Karpas-422 (cell line): ENCODE measurements at regions not wholly inside any gene's neighbourhood (a gene's known extent, or its start where the extent isn't known, plus 50 kb on each side); places are given as distances from the start of the nearest gene placed in this dataset.

Experiments
- DNase-seq: peaks from one replicate; pipeline ENCODE4 v3.0.0-alpha.2; 2015
- H2AFZ ChIP-seq: fragments of 200-600 bp; sonication (generic); 2 replicates; pipeline ENCODE4 v1.6.1; 2014; ENCODE audit warnings: antibody characterized with exemption, low read length, mixed read lengths
- H3K27ac ChIP-seq: fragments of 200-600 bp; sonication (generic); 2 replicates; pipeline ENCODE4 v1.5.1; 2014; ENCODE audit warnings: mild to moderate bottlenecking, low read length, moderate library complexity
- H3K27me3 ChIP-seq: fragments of 200-600 bp; sonication (generic); 2 replicates; pipeline ENCODE4 v1.6.1; 2014; ENCODE audit warnings: low read length, mixed read lengths
- H3K36me3 ChIP-seq: fragments of 200-600 bp; sonication (generic); 2 replicates; pipeline ENCODE4 v1.6.1; 2014; ENCODE audit warnings: low read length, mixed read lengths; ENCODE audit not compliant: insufficient read depth
- H3K4me1 ChIP-seq: fragments of 200-600 bp; sonication (generic); 2 replicates; pipeline ENCODE4 v1.6.1; 2014; ENCODE audit warnings: mild to moderate bottlenecking, low read length, mixed read lengths
- H3K4me2 ChIP-seq: fragments of 200-600 bp; sonication (generic); 2 replicates; pipeline ENCODE4 v1.6.1; 2014; ENCODE audit warnings: low read length, low read depth, mild to moderate bottlenecking; ENCODE audit not compliant: poor library complexity, severe bottlenecking
- H3K4me3 ChIP-seq: fragments of 200-600 bp; sonication (generic); 2 replicates; pipeline ENCODE4 v1.5.1; 2014; ENCODE audit warnings: mild to moderate bottlenecking, antibody characterized with exemption, low read length, mixed read lengths
- H3K79me2 ChIP-seq: fragments of 200-600 bp; sonication (generic); 2 replicates; pipeline ENCODE4 v1.6.1; 2014; ENCODE audit warnings: mild to moderate bottlenecking, low read length, mixed read lengths
- H3K9ac ChIP-seq: fragments of 200-600 bp; sonication (generic); 2 replicates; pipeline ENCODE4 v1.6.0; 2014; ENCODE audit warnings: low read length
- H3K9me2 ChIP-seq: fragments of 200-600 bp; sonication (generic), shearing (Covaris generic); replicated peaks from 2 replicates; pipeline ENCODE4 v1.6.0; 2014; ENCODE audit warnings: mild to moderate bottlenecking, low read length, moderate library complexity; ENCODE audit not compliant: insufficient read depth
- H3K9me3 ChIP-seq: fragments of 300-700, 200-600 bp; sonication (generic); 2 replicates; pipeline ENCODE4 v1.6.1; 2014; ENCODE audit warnings: low read length, mixed read lengths
- H4K20me1 ChIP-seq: fragments of 200-600 bp; sonication (generic); 2 replicates; pipeline ENCODE4 v1.6.1; 2014; ENCODE audit warnings: mild to moderate bottlenecking, antibody characterized with exemption, low read length, low read depth; ENCODE audit not compliant: insufficient read depth

DNA sequence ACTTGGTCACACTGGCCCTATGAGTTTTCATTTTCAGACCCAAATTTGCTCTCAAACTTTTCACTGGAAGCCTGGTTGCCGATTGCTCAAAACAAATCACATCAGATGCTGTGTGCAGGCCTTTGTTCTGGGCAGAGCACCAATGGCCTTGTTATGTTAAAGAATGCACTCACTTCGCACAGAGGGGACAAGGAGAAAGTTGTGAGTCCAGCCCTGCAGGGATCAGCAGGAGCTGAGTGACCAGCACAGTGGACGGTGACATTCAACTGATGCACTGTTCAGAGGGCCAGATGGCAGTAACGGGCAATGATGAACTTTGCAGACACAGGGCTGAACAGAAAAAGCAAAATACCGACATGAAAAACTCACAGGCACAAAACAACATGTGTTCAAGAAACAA is 86.1 kb downstream of the BARX1 start:
- H3K4me3 ChIP-seq = no peak overlapping the region
- H4K20me1 ChIP-seq = no peaks in the 10 kb centered on the region
- H3K79me2 ChIP-seq = no peaks in the 10 kb centered on the region
- DNase-seq = no peak
- no peaks in the 10 kb centered on the region for H3K36me3 ChIP-seq
- H2AFZ ChIP-seq = no peak overlapping the region
- H3K27me3 ChIP-seq = no peaks in the 10 kb centered on the region
- H3K27ac ChIP-seq = no peak overlapping the region
- no peaks in the 10 kb centered on the region for H3K4me1 ChIP-seq
- no peak overlapping the region for H3K9ac ChIP-seq
- no peak overlapping the region for H3K4me2 ChIP-seq
- no peaks in the 10 kb centered on the region for H3K9me2 ChIP-seq
- peaks cover under 1% of the 10 kb centered on the region; the same call in 1 of the 2 replicates for H3K9me3 ChIP-seq

DNA sequence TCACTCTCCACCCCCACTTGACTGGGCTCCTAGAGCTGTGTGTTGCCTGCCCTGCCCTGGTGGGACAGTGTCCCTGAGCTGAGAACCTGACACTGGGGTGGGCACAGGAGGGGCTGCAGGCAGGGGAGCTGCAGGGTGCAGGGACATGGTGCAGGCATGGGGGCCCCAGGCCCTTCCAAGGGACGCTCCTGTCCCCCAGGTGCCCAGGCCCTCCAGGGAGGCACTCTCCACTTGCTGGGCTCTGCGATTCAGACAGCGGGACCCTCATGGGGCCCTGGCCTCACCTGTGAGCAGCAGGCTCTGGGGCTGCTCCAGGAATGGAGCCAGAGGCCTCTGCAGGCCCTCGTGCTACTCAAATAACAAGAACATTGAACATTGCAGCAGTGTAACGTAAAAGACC is 89.4 kb downstream of the BARX1 start:
- Histone ChIP-seq H4K20me1 (no peaks in the 10 kb centered on the region), H3K4me2 (no peak overlapping the region), H3K9me3 (no peaks in the 10 kb centered on the region), H3K27ac (no peak overlapping the region), H3K4me1 (no peaks in the 10 kb centered on the region), H3K9me2 (no peaks in the 10 kb centered on the region), H3K9ac (no peak overlapping the region), H3K27me3 (no peaks in the 10 kb centered on the region), H3K4me3 (no peak overlapping the region), H3K79me2 (no peaks in the 10 kb centered on the region), H3K36me3 (no peaks in the 10 kb centered on the region), H2AFZ (no peak overlapping the region)
- DNase-seq = no peak

DNA sequence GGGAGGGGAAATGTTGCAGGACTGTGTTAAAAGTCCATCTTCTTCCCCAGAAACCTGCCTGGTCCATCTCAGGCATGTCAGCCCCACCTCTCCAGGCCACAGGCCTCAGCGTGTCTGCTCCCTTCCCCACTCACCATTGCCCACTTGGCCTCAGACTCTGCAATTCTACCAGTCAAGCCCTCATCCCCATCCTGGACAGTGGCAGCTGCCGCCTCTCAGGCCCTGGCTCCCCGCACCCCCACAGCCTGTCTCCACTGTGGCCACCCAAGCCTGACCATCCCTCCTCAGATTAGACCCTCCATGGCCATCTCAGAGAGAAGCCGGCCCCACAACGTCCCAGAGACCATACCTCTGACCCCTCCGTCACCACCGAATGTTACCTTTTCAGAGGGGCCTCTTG is 89.9 kb downstream of the BARX1 start:
- Histone ChIP-seq H3K27me3 (no peaks in the 10 kb centered on the region), H4K20me1 (no peaks in the 10 kb centered on the region), H3K9me3 (no peaks in the 10 kb centered on the region), H3K9me2 (no peaks in the 10 kb centered on the region), H3K36me3 (no peaks in the 10 kb centered on the region), H3K79me2 (no peaks in the 10 kb centered on the region), H3K4me2 (no peak overlapping the region), H2AFZ (no peak overlapping the region), H3K4me3 (no peak overlapping the region), H3K4me1 (no peaks in the 10 kb centered on the region), H3K27ac (no peak overlapping the region), H3K9ac (no peak overlapping the region)
- no peak for DNase-seq

DNA sequence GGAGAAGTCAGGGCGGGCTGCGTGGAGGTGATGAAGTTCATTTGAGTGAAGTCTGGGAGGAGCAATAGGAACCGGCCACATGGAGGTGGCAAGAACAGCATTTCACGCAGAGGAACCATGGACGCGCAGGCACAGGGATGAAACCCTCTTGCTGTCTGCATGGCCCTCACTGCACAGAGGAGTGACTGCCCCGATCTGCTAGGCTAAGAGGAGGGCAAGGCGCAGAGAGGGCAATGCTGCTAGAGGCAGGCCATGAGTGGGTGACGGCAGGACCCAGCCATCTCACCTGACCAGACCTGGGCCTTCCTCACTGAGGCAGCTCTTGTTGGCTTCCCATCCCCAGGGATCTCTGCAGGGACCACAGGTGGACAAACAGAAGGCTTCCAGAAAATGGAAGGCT is 90.3 kb downstream of the BARX1 start:
- no peaks in the 10 kb centered on the region for H3K27me3 ChIP-seq
- no peaks in the 10 kb centered on the region for H3K4me1 ChIP-seq
- H3K27ac ChIP-seq = no peak overlapping the region
- H3K9me2 ChIP-seq = no peaks in the 10 kb centered on the region
- no peaks in the 10 kb centered on the region for H3K79me2 ChIP-seq
- H3K9me3 ChIP-seq = no peaks in the 10 kb centered on the region
- no peaks in the 10 kb centered on the region for H3K36me3 ChIP-seq
- no peak overlapping the region for H2AFZ ChIP-seq
- no peak for DNase-seq
- no peak overlapping the region for H3K4me3 ChIP-seq
- H3K9ac ChIP-seq = no peak overlapping the region
- H3K4me2 ChIP-seq = no peak overlapping the region
- H4K20me1 ChIP-seq = no peaks in the 10 kb centered on the region

DNA sequence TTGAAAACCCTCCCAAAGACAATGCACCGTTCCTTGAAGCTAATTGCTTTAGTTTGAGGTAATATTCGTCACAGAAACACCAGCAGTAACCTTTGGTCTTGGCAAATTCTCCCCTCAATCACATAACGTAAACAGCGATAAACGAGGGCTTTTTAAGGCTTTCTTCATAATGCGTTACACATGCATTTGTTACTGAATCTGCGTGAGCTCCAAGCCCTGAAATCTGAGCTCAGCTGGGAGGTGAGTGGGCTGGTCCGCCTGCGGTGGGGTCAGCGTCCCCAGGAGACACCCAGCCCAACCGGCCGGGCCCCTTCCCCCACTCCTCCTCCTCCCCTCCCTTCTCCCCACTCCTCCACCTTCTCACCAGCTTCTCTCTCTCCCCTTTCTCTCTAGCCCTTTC is 91.1 kb downstream of the BARX1 start:
- H3K9ac ChIP-seq = no peak overlapping the region
- no peak overlapping the region for H3K4me2 ChIP-seq
- H3K27me3 ChIP-seq = no peaks in the 10 kb centered on the region

DNA sequence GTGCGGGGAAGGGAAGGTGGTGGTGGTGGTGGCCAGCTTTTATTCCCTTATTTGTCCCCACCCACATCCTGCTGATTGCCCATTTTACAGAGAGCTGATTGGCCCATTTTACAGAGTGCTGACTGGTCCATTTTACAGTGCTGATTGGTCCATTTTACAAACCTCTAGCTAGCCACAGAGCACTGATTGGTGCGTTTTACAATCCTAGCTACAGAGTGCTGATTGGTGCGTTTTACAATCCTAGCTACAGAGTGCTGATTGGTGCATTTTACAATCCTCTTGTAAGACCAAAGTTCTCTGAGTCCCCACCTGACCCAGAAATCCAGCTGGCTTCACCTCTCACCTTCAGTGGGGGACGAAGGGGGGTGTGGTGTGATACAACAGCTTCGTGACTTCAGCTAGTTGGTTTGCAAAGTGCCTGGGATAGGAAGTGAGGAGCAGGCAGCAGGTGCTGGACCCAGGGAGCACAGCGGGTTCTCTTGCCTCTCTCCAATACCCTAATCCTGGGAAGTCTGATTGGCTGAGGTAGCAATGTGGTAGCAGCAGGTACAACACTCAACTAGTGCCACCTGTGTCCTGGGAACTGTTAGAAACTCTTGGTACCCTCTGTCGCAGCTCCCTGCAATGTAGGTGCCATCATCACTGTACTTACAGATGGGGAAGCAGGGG is 92.1 kb downstream of the BARX1 start:
- Histone ChIP-seq H3K4me3 (no peak overlapping the region), H4K20me1 (no peaks in the 10 kb centered on the region), H3K27me3 (no peaks in the 10 kb centered on the region), H3K9ac (no peak overlapping the region), H3K27ac (no peak overlapping the region), H3K4me2 (no peak overlapping the region), H3K4me1 (no peaks in the 10 kb centered on the region), H2AFZ (no peak overlapping the region), H3K36me3 (no peaks in the 10 kb centered on the region), H3K79me2 (no peaks in the 10 kb centered on the region), H3K9me3 (no peaks in the 10 kb centered on the region), H3K9me2 (no peaks in the 10 kb centered on the region)
- no peak for DNase-seq

More for the DNA sequence above, 91.1 kb downstream of the BARX1 start:
- Histone ChIP-seq H3K27ac (no peak overlapping the region), H3K4me3 (no peak overlapping the region), H3K36me3 (no peaks in the 10 kb centered on the region), H3K9me3 (no peaks in the 10 kb centered on the region), H3K79me2 (no peaks in the 10 kb centered on the region), H3K9me2 (no peaks in the 10 kb centered on the region), H3K4me1 (no peaks in the 10 kb centered on the region), H4K20me1 (no peaks in the 10 kb centered on the region), H2AFZ (no peak overlapping the region)
- DNase-seq = no peak

DNA sequence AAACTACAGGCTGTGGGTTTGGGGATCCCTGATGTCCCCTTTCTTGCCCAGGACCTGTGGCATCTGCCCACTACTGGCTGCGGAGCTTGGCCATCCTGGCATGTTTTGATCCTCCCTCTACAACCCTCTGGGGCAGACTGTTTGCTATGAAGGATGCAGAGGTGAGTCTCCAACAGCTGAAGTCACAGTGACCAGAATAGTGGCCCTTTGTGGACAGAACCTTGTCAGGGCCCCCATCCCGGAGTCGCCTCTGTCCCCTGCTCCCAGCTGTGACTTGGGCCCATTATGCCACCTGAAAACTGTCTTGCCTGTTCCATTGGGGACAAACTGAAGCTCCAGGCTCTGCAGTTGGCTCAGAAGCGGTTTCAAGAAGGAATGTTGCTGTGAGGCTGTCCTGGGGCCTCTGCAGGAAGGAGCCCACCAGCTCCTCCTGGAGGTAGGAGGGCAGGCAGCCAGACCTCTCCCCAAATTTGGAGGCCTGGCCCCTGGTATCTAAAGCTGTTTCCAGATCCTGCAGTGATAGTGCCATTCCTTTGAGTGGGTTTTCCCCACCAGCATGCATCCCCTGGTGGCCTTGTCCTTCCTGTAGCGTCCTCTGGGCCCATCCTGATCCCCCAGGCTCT is 93.3 kb downstream of the BARX1 start:
- H3K27me3 ChIP-seq = no peaks in the 10 kb centered on the region

DNA sequence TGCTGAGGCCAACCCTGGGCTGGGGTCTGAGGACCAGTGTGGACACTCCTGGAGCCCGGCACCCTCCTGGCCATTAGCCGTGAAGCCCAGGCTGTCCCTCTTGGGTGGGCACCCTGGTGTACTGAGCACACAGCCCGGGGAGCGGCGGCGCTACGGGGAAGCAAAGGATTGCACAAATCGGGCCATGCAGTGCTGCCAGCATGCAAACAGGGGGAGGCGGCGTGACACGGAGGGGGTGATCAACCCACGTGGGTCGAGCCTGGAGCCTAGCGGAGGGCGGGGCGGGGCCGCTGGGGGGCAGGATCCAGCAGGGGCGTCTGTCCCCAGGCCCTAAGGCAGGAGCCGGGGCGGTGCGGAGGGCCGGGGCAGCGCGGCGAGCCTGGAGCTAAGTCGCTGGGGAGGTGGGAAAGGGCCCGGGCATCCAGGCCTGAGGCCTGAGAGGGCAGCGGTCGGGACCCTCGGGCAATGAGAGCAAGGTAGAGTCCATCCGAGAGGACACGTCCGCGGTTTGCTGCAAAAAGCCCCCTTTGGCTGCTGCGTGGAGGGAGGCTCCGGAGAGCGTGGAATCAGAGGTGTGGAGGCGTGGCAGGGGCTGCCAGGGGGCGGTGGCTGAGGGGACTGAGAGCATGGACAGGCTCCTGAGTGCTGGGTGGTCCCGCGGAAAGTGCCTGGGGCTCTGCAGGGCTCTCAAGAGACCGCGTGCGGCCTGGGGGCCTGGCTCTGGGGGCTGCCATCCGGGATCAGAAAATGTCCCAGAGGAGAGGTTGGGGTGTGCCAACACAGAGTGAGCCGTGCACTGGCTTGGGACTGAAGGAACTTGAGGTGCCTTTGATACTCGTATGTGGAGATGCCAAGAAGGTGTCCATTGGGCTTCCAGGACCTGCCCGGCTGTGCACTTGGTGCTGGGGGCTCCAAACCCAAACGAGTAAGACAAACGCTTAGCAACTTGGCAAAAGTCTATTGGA is 94.2 kb downstream of the BARX1 start:
- no peak overlapping the region for H3K4me2 ChIP-seq
- H4K20me1 ChIP-seq = no peaks in the 10 kb centered on the region
- no peaks in the 10 kb centered on the region for H3K27me3 ChIP-seq
- DNase-seq = no peak
- no peaks in the 10 kb centered on the region for H3K79me2 ChIP-seq
- H3K9me3 ChIP-seq = no peaks in the 10 kb centered on the region
- no peak overlapping the region for H3K4me3 ChIP-seq
- H3K9ac ChIP-seq = no peak overlapping the region
- H3K9me2 ChIP-seq = no peaks in the 10 kb centered on the region
- no peaks in the 10 kb centered on the region for H3K4me1 ChIP-seq
- H3K27ac ChIP-seq = no peak overlapping the region
- H2AFZ ChIP-seq = no peak overlapping the region
- H3K36me3 ChIP-seq = no peaks in the 10 kb centered on the region

More for the DNA sequence above, 93.3 kb downstream of the BARX1 start:
- DNase-seq = no peak
- no peaks in the 10 kb centered on the region for H3K4me1 ChIP-seq
- H3K9ac ChIP-seq = no peak overlapping the region
- H4K20me1 ChIP-seq = no peaks in the 10 kb centered on the region
- H3K4me3 ChIP-seq = no peak overlapping the region
- H3K79me2 ChIP-seq = no peaks in the 10 kb centered on the region
- H2AFZ ChIP-seq = no peak overlapping the region
- no peak overlapping the region for H3K4me2 ChIP-seq
- H3K9me3 ChIP-seq = no peaks in the 10 kb centered on the region
- no peaks in the 10 kb centered on the region for H3K36me3 ChIP-seq
- H3K9me2 ChIP-seq = no peaks in the 10 kb centered on the region
- no peak overlapping the region for H3K27ac ChIP-seq
